ENCODE measurements at regions not wholly inside any gene's neighbourhood (a gene's known extent, or its start where the extent isn't known, plus 50 kb on each side); places are given as distances from the start of the nearest gene placed in this dataset.

GRCh38 chr10:107476408-107476807 is 311.9 kb upstream of the SORCS1 start:
- H3K4me3 ChIP-seq (ENCODE audit: low read depth, low read length), result no peak overlapping the region
- DNase-seq (ENCODE audit: low read depth), result no peak
- TF ChIP-seq CTCF (IDR thresholded peaks at IDR 0.05; ENCODE audit: insufficient read depth, low read depth, low read length), result no peak

- TF ChIP-seq CTCF (IDR thresholded peaks at IDR 0.05; ENCODE audit: insufficient read depth, low read depth, low read length), result no peak
- no peak overlapping the region for H3K4me3 ChIP-seq (ENCODE audit: low read depth, low read length)
- DNase-seq (ENCODE audit: low read depth), result no peak
These were observed 310.1 kb upstream of the SORCS1 start for GRCh38 chr10:107474650-107475049.

- no peak for TF ChIP-seq CTCF (IDR thresholded peaks at IDR 0.05; ENCODE audit: insufficient read depth, low read depth, low read length)
These were observed 308.7 kb upstream of the SORCS1 start for GRCh38 chr10:107473225-107473624.

GRCh38 chr10:107471911-107472310 is 307.4 kb upstream of the SORCS1 start:
- no peak overlapping the region for H3K4me3 ChIP-seq (ENCODE audit: low read depth, low read length)
- no peak for DNase-seq (ENCODE audit: low read depth)
- TF ChIP-seq CTCF (IDR thresholded peaks at IDR 0.05; ENCODE audit: insufficient read depth, low read depth, low read length), result no peak

More at GRCh38 chr10:107473225-107473624, 308.7 kb upstream of the SORCS1 start:
- no peak overlapping the region for H3K4me3 ChIP-seq (ENCODE audit: low read depth, low read length)
- no peak for DNase-seq (ENCODE audit: low read depth)

- no peak for TF ChIP-seq CTCF (IDR thresholded peaks at IDR 0.05; ENCODE audit: insufficient read depth, low read depth, low read length)
- no peak for DNase-seq (ENCODE audit: low read depth)
- H3K4me3 ChIP-seq (ENCODE audit: low read depth, low read length), result no peak overlapping the region
These were observed 289.1 kb upstream of the SORCS1 start for GRCh38 chr10:107453561-107453960.

- TF ChIP-seq CTCF (IDR thresholded peaks at IDR 0.05; ENCODE audit: insufficient read depth, low read depth, low read length), result no peak
- no peak for DNase-seq (ENCODE audit: low read depth)
- H3K4me3 ChIP-seq (ENCODE audit: low read depth, low read length), result no peak overlapping the region
These were observed 286.5 kb upstream of the SORCS1 start for GRCh38 chr10:107451047-107451446.

- DNase-seq (ENCODE audit: low read depth), result no peak
- no peak overlapping the region for H3K4me3 ChIP-seq (ENCODE audit: low read depth, low read length)
- no peak for TF ChIP-seq CTCF (IDR thresholded peaks at IDR 0.05; ENCODE audit: insufficient read depth, low read depth, low read length)
These were observed 285.6 kb upstream of the SORCS1 start for GRCh38 chr10:107450056-107450455.

Data from fibroblast of villous mesenchyme (primary cell).